Ascending aorta (tissue), 2 donors: ENCODE measurements at regions not wholly inside any gene's neighbourhood (a gene's known extent, or its start where the extent isn't known, plus 50 kb on each side); places are given as distances from the start of the nearest gene placed in this dataset.

Source experiments
- DNase-seq, 2 donors: peaks; one replicate each; pipeline ENCODE4 v3.0.0-alpha.2; 2019; ENCODE audit warnings: low spot score in 2 of 2
- H3K27ac ChIP-seq, 2 donors: fragments of 200-600 bp; sonication (generic); one replicate each; pipeline ENCODE4 v1.5.1; 2016 to 2017; ENCODE audit warnings: mild to moderate bottlenecking in 1 of 2
- H3K27me3 ChIP-seq: fragments of 200-600 bp; sonication (generic); one replicate; pipeline ENCODE4 v1.5.1; 2017
- H3K36me3 ChIP-seq, 2 donors: fragments of 200-600 bp; sonication (generic); one replicate each; pipeline ENCODE4 v1.5.1; 2016
- H3K4me1 ChIP-seq, 2 donors: fragments of 200-600 bp; sonication (generic); one replicate each; pipeline ENCODE4 v1.5.1; 2016 to 2017; ENCODE audit warnings: mild to moderate bottlenecking in 1 of 2
- H3K4me3 ChIP-seq, 2 donors: fragments of 200-600 bp; sonication (generic); one replicate each; pipeline ENCODE4 v1.5.1; 2016 to 2017; ENCODE audit warnings: mild to moderate bottlenecking in 1 of 2
- H3K9me3 ChIP-seq, 2 donors: fragments of 200-600 bp; sonication (generic); one replicate each; pipeline ENCODE4 v1.5.1; 2016
- CTCF ChIP-seq, 3 experiments: fragments of 200-600 bp in 2 of 3; fragments of 450-650 bp in 1 of 3; sonication (generic) in 2 of 3; IDR thresholded peaks; one replicate each; pipeline ENCODE4 v1.5.1; 2016 to 2019; ENCODE audit warnings: antibody characterized with exemption in 3 of 3, mild to moderate bottlenecking in 1 of 3, moderate library complexity in 1 of 3
- intact Hi-C: fragments of 100-400 bp; cut with DNase I; formaldehyde crosslinking; loops from one replicate; pipeline ENCODE4 v1.15.1; 2023

DNA sequence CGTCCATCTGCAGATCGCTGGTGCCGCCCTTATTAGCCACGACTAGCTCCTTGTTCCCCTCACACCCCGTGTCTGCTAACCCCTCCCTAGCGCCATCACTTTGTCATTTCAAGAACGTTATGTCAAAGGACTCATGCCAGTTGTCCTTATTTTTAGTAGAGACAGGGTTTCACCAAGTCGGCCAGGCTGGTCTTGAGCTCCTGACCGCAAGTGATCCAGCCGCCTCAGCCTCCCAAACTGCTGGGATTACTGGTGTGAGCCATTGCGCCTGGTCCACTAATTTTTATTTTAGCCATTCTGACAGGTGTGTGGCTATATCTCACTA is 138.9 kb upstream of the HDAC4 start:
- DNase-seq = no peak
- H3K4me3 ChIP-seq = no peak overlapping the region

GRCh38 chr2:239539083-239539775 is 138.4 kb upstream of the HDAC4 start:
- DNase-seq = no peak
- Histone ChIP-seq H3K9me3 (no peaks in the 10 kb centered on the region), H3K36me3 (no peaks in the 10 kb centered on the region), H3K4me3 (no peak overlapping the region), H3K27ac (no peak overlapping the region), H3K4me1 (no peaks in the 10 kb centered on the region), H3K27me3 (no peaks in the 10 kb centered on the region)
- intact Hi-C loops = no loop called here
- TF ChIP-seq CTCF (IDR thresholded peaks at IDR 0.05) = no peak

More for the DNA sequence above, 138.9 kb upstream of the HDAC4 start:
- H3K9me3 ChIP-seq = no peaks in the 10 kb centered on the region
- no peak overlapping the region for H3K27ac ChIP-seq
- no peaks in the 10 kb centered on the region for H3K36me3 ChIP-seq
- no peaks in the 10 kb centered on the region for H3K4me1 ChIP-seq
- no peak for TF ChIP-seq CTCF (IDR thresholded peaks at IDR 0.05)
- no peaks in the 10 kb centered on the region for H3K27me3 ChIP-seq
- intact Hi-C loops = no loop called here

GRCh38 chr2:239538357-239539052 is 137.7 kb upstream of the HDAC4 start:
- no peaks in the 10 kb centered on the region for H3K27me3 ChIP-seq
- H3K27ac ChIP-seq = no peak overlapping the region
- no peak for DNase-seq
- no peaks in the 10 kb centered on the region for H3K36me3 ChIP-seq
- intact Hi-C loops = no loop called here
- H3K4me3 ChIP-seq = no peak overlapping the region
- no peak for TF ChIP-seq CTCF (IDR thresholded peaks at IDR 0.05)
- H3K4me1 ChIP-seq = no peaks in the 10 kb centered on the region
- H3K9me3 ChIP-seq = no peaks in the 10 kb centered on the region

DNA sequence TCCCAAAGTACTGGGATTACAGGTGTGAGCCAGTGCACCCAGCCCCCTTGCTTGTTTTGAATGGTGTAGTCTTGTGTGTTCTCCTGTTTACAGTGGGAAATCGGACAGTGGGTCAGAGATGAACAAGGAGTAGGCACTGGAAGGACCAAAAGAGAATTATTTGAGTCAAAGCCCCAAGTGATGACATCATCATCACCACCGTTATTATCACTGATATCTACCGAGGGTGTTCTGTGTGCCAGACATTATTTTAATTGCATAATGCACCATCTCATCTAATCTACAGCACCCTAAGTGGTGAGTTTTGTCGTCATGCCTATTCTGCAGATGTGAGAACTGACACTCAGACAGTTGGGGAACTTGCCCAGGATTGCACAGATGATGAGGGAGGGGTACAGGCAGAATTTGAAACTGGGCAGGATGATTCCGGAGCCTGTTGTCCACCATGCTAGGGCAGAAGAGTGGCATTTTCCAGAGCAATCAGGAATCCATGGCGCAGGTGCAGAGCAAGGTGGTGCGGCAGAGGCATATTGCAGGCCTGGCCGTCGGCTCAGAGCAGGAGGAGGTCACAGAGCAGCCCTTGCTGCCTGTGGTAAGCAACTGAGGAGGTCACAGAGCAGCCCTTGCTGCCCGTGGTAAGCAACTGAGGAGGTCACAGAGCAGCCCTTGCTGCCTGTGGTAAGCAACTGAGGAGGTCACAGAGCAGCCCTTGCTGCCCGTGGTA is 137.0 kb upstream of the HDAC4 start:
- no peak for DNase-seq
- no peaks in the 10 kb centered on the region for H3K4me1 ChIP-seq
- intact Hi-C loops = no loop called here
- no peak overlapping the region for H3K27ac ChIP-seq
- H3K36me3 ChIP-seq = no peaks in the 10 kb centered on the region
- TF ChIP-seq CTCF (IDR thresholded peaks at IDR 0.05) = no peak
- no peaks in the 10 kb centered on the region for H3K27me3 ChIP-seq
- H3K9me3 ChIP-seq = no peaks in the 10 kb centered on the region
- H3K4me3 ChIP-seq = no peak overlapping the region

DNA sequence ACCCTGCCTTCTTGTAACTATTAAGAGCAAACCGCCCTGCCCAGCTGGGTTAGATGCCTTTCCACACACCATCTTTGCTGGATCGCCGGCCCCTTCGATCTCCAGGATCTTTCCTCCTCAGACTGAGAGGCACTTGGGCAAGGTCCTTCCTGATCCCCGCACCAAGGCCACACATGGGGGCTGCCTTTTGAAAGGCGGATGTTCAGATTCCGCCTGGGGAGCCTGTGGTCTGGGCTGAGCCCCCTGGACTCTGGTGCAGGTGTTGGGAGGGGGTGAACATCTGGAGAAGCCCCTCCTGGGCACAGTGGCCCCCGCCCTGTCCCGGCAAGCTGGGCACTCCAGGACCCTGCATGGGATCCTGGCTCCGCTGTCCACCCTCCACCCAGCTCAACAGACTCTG is 135.4 kb upstream of the HDAC4 start:
- no peak overlapping the region for H3K4me3 ChIP-seq
- H3K4me1 ChIP-seq = no peaks in the 10 kb centered on the region
- no peaks in the 10 kb centered on the region for H3K36me3 ChIP-seq
- DNase-seq = no peak
- TF ChIP-seq CTCF (IDR thresholded peaks at IDR 0.05) = no peak
- no peaks in the 10 kb centered on the region for H3K9me3 ChIP-seq
- H3K27me3 ChIP-seq = no peaks in the 10 kb centered on the region
- intact Hi-C loops = no loop called here
- H3K27ac ChIP-seq = no peak overlapping the region
